Esophagus (tissue), 2 donors: ENCODE measurements at regions not wholly inside any gene's neighbourhood (a gene's known extent, or its start where the extent isn't known, plus 50 kb on each side); places are given as distances from the start of the nearest gene placed in this dataset.
"Not testable (repeated sequence)": the region's sequence is repeated elsewhere in the genome, so short reads cannot be mapped to it uniquely, and the experiment has no call there.

Experiments
- H3K27ac ChIP-seq, 2 donors: one replicate each; pipeline ENCODE4 v1.5.1; 2013; ENCODE audit warnings: low read depth in 2 of 2, mild to moderate bottlenecking in 2 of 2, inconsistent platforms in 1 of 2, low read length in 1 of 2, moderate library complexity in 1 of 2
- H3K27me3 ChIP-seq, 2 donors: one replicate each; pipeline ENCODE4 v1.6.1; 2013; ENCODE audit warnings: low read length in 2 of 2, control low read depth in 1 of 2, mild to moderate bottlenecking in 1 of 2; ENCODE audit not compliant: insufficient read depth in 2 of 2, control insufficient read depth in 1 of 2
- H3K36me3 ChIP-seq, 2 donors: one replicate each; pipeline ENCODE4 v1.6.1; 2013; ENCODE audit warnings: low read length in 1 of 2; ENCODE audit not compliant: control insufficient read depth in 2 of 2, insufficient read depth in 2 of 2
- H3K4me1 ChIP-seq, 2 donors: one replicate each; pipeline ENCODE4 v1.6.1; 2013; ENCODE audit warnings: low read length in 1 of 2; ENCODE audit not compliant: control insufficient read depth in 2 of 2, insufficient read depth in 2 of 2
- H3K4me3 ChIP-seq, 2 donors: one replicate each; pipeline ENCODE4 v1.5.1; 2013; ENCODE audit warnings: low read length in 2 of 2, mild to moderate bottlenecking in 2 of 2, low read depth in 1 of 2, moderate library complexity in 1 of 2
- H3K9me3 ChIP-seq, 2 donors: one replicate each; pipeline ENCODE4 v1.6.1; 2013; ENCODE audit warnings: mild to moderate bottlenecking in 2 of 2, low read depth in 1 of 2, low read length in 1 of 2, moderate library complexity in 1 of 2; ENCODE audit not compliant: control insufficient read depth in 2 of 2, insufficient read depth in 1 of 2
- WGBS, 2 donors: extraction: QIAGEN DNeasy Blood & Tissue Kit; methylation state at CpG; one replicate each; pipeline ENCODE4 v1.1.7; 2013; 5-methylcytosine and 5-hydroxymethylcytosine counted together
- donor health status: healthy with polysubstance abuse.
- donor health status: Bipolar disorder and iron deficiency.

DNA sequence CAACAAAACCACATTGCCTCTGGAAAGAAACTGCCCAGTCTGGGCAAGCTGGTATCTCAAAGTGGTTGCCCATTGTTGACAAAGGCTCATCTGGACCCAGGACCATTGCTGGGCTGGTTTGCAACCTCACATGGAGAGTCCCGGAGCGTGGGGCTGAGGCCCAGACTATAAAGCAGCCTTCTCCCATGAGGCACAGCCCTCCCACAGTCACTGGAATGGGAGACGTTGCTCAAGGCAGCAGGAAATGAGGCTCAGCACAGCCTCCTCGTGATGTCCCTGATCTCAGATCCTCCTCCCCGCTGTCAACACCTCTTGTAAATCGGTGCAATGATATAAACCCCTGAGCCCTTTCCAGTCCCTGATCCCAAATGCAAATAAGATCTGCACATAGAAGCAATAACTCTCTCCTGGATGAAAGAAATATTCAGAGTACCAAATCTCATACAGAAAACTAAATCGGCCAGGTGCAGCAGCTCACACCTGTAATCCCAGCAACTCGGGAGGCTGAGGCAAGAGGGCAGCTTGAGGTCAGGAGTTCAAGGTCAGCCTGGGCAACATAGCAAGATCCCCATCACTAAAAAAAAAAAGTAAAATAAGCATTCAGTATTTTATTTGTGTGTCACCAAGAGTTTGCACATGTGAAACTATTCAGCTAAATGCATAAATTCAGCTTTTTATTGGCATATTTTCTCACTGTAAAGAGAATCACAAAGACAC is 103.0 kb upstream of the RREB1 start:
- H3K36me3 ChIP-seq: no peaks in the 10 kb centered on the region
- H3K27ac ChIP-seq: no peak overlapping the region
- H3K4me3 ChIP-seq: no peak overlapping the region
- H3K27me3 ChIP-seq: no peaks in the 10 kb centered on the region
- no peaks in the 10 kb centered on the region for H3K9me3 ChIP-seq
- peaks cover 0 to 3% of the 10 kb centered on the region in 2 donors for H3K4me1 ChIP-seq
- WGBS, 2 donors: 80% methylated on average over 8 of the region's 8 CpGs

DNA sequence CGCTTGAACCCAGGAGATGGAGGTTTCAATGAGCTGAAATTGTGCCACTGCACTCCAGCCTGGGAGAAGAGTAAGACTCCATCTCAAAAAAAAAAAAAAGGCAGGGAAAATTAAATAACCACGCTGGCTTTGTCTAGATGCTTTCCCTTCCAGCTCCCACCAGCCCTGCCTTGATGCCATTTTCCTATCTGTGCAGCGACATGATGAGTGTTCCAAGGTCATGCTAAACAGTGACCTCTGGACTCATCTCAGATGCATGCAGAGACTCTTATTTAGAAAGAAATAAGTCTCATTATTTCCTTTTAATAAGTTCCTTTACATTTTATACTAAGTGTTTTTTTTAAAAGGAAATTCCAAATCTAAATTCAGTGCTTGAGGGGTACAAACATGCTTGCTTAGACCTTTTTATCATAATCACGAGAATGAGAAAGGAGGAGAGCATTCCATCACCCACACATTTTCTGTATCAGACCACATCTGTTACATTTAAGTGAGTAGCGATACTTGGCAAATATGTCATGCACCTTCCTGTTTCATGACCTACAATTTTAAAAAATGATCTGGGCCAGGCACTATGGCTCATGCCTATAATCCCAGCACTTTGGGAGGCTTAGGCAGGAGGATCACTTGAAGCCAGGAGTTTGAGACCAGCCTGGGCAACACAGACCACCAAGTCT is 101.1 kb upstream of the RREB1 start:
- Histone ChIP-seq H3K4me3 (no peak overlapping the region), H3K4me1 (peaks cover 0 to 6% of the 10 kb centered on the region in 2 donors), H3K27ac (no peak overlapping the region), H3K9me3 (no peaks in the 10 kb centered on the region), H3K27me3 (no peaks in the 10 kb centered on the region), H3K36me3 (no peaks in the 10 kb centered on the region)
- 73% methylated on average over 5 of the region's 5 CpGs for WGBS, 2 donors

DNA sequence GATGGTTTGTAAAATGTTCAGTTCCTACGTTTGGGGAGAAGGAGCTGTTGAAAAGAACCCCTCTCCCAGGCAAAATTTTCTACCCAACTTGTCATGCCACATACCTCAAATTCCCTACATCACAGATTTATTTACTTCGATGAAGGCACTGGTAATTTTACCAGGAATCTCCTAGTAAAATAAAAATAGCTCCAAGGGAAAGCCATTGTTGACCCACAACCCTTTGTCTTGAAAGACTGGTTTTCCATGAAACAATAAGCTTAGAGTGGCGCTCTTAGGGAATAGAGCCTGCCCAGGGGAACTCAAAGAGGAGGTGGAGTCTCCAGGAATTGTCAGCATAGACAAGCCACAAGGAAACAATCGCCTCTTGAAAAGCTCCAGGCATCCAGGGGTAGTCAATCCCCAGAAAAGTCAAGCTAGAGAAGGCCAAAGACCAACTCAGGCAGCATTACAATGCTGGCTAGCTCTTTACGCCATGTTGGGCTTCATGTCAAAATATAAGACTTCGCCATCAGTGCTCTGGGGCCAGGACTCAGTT is 99.2 kb upstream of the RREB1 start:
- peak overlapping the region; percentile 6 to 51 for H3K27ac ChIP-seq
- H3K27me3 ChIP-seq: no peaks in the 10 kb centered on the region
- 62 to 72% methylated on average over 6 of the region's 6 CpGs for WGBS, 2 donors

DNA sequence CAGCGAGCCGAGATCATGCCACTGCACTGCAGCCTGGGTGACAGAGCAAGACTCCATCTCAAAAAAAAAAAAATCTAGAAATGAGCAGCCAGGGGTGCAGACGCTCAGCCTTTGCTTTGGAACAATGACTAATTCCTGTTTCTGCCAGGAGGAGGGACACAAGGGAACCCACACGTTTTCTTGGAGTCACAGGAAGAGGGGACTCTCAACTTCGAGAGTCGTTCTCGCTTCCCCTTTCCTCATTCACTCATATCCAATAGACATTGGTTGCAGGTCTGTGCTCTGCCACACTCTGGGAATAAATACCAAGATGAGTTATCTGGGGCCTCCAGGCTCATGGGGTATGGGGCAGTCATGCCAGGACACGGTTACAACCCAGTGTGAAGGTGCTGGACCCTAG is 91.5 kb upstream of the RREB1 start:
- H3K36me3 ChIP-seq: no peaks in the 10 kb centered on the region
- peaks cover 0 to 4% of the 10 kb centered on the region in 2 donors for H3K4me1 ChIP-seq
- no peaks in the 10 kb centered on the region for H3K9me3 ChIP-seq
- H3K27ac ChIP-seq: no peak overlapping the region
- H3K27me3 ChIP-seq: no peaks in the 10 kb centered on the region
- no peak overlapping the region for H3K4me3 ChIP-seq
- 60 to 64% methylated on average over 8 of the region's 8 CpGs for WGBS, 2 donors

More for the DNA sequence above, 99.2 kb upstream of the RREB1 start:
- Histone ChIP-seq H3K4me3 (no peak overlapping the region), H3K36me3 (no peaks in the 10 kb centered on the region), H3K9me3 (no peaks in the 10 kb centered on the region), H3K4me1 (peaks cover 0 to 7% of the 10 kb centered on the region in 2 donors)

DNA sequence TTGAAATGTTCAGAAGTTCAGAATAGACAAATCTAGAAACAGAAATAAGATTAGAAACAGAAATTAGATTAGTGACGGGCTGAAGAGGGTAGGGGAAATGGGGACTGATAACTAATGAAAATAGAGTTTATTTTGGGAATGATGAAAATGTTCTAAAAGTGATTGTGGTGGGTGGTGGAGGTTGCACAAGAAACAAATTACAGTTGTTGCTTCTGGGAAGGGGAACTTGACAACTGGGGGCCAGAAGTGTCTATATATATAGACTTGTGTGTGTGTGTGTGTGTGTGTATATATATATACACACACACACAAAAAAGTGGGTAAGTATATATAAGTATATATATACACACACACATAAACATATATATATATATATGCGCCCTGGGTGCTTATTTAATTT is 86.5 kb upstream of the RREB1 start:
- Histone ChIP-seq H3K4me3 (no peak overlapping the region), H3K27me3 (no peaks in the 10 kb centered on the region), H3K27ac (no peak overlapping the region), H3K4me1 (no peaks in the 10 kb centered on the region), H3K9me3 (no peaks in the 10 kb centered on the region), H3K36me3 (no peaks in the 10 kb centered on the region)
- 84 to 86% methylated on average over 2 of the region's 2 CpGs for WGBS, 2 donors

DNA sequence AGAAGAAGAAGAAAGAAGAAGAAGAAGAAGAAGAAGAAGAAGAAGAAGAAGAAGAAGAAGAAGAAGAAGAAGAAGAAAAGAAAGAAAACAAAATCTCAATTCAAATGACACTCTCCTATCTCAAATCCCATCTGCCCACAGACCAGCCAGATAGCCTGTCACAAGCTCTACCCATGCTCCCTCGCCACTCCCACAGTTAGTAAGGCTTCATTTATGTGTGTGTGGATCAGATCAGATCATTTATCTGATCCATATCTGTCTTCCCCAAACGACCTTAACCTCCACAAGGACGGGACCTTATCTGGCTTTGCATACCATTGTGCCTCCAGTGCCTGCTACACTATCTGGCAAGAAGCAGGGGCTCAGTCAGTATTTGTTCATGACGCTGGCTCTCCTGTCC is 81.9 kb upstream of the RREB1 start:
- H3K9me3 ChIP-seq: no peaks in the 10 kb centered on the region
- H3K4me1 ChIP-seq: no peaks in the 10 kb centered on the region
- H3K27me3 ChIP-seq: no peaks in the 10 kb centered on the region
- H3K4me3 ChIP-seq: no peak overlapping the region
- no peaks in the 10 kb centered on the region for H3K36me3 ChIP-seq
- H3K27ac ChIP-seq: no peak overlapping the region
- 66 to 73% methylated on average over 4 of the region's 4 CpGs for WGBS, 2 donors

DNA sequence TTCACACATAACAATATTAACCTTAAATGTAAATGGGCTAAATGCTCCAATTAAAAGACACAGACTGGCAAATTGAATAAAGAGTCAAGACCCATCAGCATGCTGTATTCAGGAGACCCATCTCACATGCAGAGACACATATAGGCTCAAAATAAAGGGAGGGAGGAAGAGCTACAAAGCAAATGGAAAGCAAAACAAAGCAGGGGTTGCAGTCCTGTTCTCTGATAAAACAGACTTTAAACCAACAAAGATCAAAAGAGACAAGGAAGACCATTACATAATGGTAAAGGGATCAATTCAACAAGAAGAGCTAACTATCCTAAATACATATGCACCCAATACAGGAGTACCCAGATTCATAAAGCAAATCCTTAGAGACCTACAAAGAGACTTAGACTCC is 78.8 kb upstream of the RREB1 start:
- not testable (repeated sequence) for H3K4me3 ChIP-seq, H3K27me3 ChIP-seq, H3K27ac ChIP-seq, H3K4me1 ChIP-seq, H3K9me3 ChIP-seq, H3K36me3 ChIP-seq

DNA sequence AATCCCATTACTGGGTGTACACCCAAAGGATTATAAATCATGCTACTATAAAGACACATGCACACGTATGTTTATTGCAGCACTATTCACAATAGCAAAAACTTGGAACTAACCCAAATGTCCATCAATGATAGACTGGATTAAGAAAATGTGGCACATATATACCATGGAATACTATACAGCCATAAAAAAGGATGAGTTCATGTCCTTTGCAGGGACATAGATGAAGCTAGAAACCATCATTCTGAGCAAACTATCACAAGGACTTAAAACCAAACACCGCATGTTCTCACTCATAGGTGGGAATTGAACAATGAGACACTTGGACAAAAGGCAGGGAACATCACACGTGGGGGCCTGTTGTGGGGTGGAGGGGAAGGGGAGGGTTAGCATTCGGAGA is 76.8 kb upstream of the RREB1 start:
- H3K36me3 ChIP-seq, H3K27ac ChIP-seq, H3K9me3 ChIP-seq, H3K4me1 ChIP-seq, H3K27me3 ChIP-seq, H3K4me3 ChIP-seq: not testable (repeated sequence)
- WGBS, 2 donors: 73 to 78% methylated on average over 4 of the region's 4 CpGs

DNA sequence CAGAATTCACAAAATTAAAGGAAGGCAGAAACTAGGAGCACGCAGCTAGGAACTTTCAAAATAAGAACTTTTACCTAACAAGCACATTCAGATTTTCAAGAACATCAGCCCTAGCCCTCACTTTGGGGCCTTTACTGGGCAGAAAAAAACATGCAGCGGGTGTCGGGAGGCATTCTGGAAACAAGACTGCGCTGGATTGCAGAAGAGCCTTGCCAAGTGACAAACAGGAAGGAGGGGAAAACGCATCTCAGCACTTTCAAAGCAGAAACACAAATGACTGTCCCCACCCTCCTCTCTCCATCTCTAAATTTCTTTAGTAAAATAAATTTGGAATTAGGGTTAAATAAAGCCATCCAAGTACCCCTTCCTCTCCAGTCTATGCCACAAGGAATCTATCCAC is 74.6 kb upstream of the RREB1 start:
- no peaks in the 10 kb centered on the region for H3K4me1 ChIP-seq
- 54 to 63% methylated on average over 5 of the region's 5 CpGs for WGBS, 2 donors
- no peak overlapping the region for H3K4me3 ChIP-seq
- no peaks in the 10 kb centered on the region for H3K27me3 ChIP-seq
- no peaks in the 10 kb centered on the region for H3K36me3 ChIP-seq
- no peak overlapping the region for H3K27ac ChIP-seq
- H3K9me3 ChIP-seq: no peaks in the 10 kb centered on the region

DNA sequence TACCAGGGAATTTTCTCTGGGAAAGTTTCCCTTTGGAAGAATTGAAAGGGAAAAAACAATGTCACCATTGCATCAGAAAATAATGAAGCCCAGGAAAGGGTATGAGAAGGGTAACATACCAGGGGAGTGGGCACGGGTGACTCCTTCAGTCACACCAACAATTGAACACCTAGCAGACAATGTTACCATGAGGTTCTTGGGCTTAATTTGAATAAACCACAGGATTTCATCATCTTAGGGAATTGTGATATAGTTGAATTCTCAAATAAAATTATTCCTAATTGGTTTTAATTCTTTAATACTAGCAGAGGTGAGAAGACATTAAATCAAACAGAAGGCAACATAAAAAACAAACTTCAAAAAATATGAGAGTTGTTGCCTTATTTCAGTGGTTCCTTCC is 73.7 kb upstream of the RREB1 start:
- H3K4me3 ChIP-seq: no peak overlapping the region
- no peak overlapping the region for H3K27ac ChIP-seq
- no peaks in the 10 kb centered on the region for H3K36me3 ChIP-seq
- H3K9me3 ChIP-seq: no peaks in the 10 kb centered on the region
- no peaks in the 10 kb centered on the region for H3K4me1 ChIP-seq
- WGBS, 2 donors: 78 to 90% methylated on average over 1 of the region's 1 CpG
- no peaks in the 10 kb centered on the region for H3K27me3 ChIP-seq
